GM19239 (cell line): ENCODE measurements at regions not wholly inside any gene's neighbourhood (a gene's known extent, or its start where the extent isn't known, plus 50 kb on each side); places are given as distances from the start of the nearest gene placed in this dataset.
"Not testable (repeated sequence)": the region's sequence is repeated elsewhere in the genome, so short reads cannot be mapped to it uniquely, and the experiment has no call there.

Experiments
- DNase-seq: peaks from one replicate; pipeline ENCODE4 v3.0.0; 2011; ENCODE audit warnings: low spot score; ENCODE audit not compliant: insufficient read length
- FAIRE-seq: peaks from 2 replicates; lab custom pipeline; 2011; peaks lifted over from hg19 to GRCh38; lab: Jason Lieb, UNC

- DNase-seq (no peak), FAIRE-seq (no peak)
Measured at GRCh38 chr1:208460823-208461222, 216.6 kb upstream of the PLXNA2 start.

GRCh38 chr1:208461680-208462079, 217.5 kb upstream of the PLXNA2 start:
- FAIRE-seq (no peak), DNase-seq (no peak)

GRCh38 chr1:208462761-208463160, 218.6 kb upstream of the PLXNA2 start:
- FAIRE-seq (no peak), DNase-seq (no peak)

DNA sequence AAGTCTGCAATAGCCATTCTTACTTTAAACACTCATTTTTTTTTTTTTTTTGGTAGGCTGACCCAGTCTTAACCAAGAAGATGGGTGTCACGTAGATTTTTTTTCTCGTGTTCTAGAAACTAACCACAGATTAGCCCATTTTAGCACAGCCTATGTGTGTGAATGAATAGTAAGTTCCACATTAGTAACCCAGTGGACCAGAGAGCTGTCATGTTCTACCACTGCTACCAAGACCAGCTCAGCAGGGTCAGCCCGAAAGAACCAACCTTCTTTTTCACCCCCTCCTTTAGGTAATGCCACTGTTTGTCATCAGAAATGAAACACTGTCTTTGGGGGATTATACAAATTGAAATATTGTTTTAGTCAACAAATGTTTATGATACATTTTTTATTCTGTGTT, 221.1 kb upstream of the PLXNA2 start:
- DNase-seq: no peak
- FAIRE-seq: no peak

- DNase-seq: no peak
- FAIRE-seq: no peak
Measured at GRCh38 chr1:208465786-208466590, 221.8 kb upstream of the PLXNA2 start.

GRCh38 chr1:208467151-208467780, 223.1 kb upstream of the PLXNA2 start:
- FAIRE-seq (no peak), DNase-seq (no peak)

DNA sequence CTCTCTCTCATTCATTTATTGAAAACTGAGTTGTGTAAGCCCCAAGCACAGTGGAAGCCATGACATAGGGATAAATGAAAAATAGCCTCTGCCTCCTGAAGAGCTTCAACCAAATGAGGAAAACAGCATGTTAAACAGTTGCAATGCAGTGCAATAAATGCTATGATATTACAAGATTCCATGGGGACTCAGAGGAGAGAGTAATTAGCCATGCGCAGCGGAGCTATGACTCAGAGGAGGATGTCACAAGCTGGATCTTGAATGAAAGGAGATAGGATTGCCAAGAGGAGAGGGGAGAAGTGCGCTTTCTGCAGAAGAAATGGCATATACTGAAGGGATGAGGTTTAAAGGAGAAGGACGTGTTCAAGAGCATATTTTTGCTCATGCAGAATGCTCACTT, 231.3 kb upstream of the PLXNA2 start:
- no peak for FAIRE-seq
- no peak for DNase-seq

DNA sequence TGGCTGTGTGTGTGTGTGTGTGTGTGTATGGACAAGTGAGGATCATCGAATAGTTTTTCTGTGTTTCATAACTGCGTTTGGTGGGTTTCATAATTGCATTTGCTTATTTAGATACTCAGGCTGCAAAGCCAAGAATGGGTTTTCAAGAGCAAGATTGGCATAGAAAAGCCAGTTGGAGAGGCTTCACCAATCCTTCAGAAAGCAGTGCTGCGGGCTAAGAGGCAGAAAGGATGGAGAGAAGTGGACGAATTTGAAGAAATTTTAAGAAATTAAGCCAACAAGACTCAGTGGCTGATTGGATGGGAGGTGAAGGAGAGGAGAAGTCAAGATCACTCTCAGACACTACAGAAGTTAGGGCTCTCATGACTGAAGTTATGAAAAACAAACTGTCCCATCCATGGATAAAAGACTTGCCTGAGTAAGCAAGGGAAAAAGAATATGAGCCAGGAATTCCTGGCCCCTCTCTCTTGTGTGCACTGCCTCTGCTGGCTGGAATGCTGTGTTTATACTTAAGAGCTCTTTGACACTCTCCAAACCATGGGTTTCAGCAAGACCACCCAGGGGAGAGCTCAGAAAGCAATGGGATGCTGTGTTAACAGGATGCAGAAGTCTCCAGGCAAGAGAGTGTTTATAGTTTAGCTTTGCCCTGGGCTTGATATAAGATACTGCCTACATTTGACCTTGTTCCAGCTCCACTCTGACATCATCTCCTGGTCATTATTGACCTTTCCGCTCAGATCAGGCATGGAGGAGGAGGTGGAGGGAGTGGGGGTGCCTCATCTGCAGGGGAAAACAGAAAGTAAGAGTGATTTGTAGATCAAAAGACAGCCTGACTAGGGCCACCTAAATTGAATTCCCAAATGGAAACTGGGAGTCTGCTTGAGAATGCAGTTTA, 232.0 kb upstream of the PLXNA2 start:
- FAIRE-seq (no peak), DNase-seq (no peak)

GRCh38 chr1:208476846-208477170, 232.6 kb upstream of the PLXNA2 start:
- no peak for DNase-seq
- no peak for FAIRE-seq

DNA sequence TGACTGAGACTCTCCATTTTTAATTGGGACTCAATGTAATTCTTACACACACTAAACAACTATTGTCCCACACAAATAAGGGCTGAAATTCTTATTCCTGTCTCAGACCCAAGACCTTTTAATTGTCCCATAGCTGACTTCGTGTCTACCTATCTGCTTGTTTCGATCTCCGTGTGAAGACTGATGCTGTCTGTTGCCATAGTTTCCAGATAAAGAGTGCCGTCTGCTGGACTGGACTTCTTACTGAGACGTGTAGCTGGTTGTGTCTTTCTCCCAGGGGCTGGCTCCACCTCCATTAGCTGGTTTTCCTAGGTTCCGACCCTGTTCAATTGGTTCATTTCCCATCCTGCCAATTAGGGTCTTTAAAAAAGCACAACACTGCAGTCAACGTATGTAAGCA, 235.3 kb upstream of the PLXNA2 start:
- FAIRE-seq: no peak

DNA sequence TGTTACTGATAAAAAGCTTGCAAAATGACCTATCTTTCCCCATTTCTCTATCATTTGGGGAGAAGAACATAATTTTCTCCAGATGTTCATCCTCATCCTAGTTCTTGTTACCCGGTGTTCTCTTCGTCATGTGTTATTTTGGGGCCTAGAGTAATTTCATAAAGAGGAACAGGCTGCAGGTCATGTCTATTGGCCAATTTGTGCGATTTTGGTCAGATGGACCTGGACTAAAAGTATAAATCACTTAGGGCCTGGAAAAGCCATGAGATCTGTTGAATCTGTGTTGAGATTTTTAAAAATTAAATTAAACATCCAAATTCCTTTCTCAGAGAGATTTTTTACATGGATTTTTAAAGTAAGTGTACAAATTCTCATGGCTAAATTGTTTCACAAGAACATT, 241.3 kb upstream of the PLXNA2 start:
- FAIRE-seq (no peak), DNase-seq (no peak)

More for the DNA sequence above, 235.3 kb upstream of the PLXNA2 start:
- DNase-seq: no peak

- DNase-seq: no peak
- no peak for FAIRE-seq
Measured at GRCh38 chr1:208486677-208487076, 242.5 kb upstream of the PLXNA2 start.

DNA sequence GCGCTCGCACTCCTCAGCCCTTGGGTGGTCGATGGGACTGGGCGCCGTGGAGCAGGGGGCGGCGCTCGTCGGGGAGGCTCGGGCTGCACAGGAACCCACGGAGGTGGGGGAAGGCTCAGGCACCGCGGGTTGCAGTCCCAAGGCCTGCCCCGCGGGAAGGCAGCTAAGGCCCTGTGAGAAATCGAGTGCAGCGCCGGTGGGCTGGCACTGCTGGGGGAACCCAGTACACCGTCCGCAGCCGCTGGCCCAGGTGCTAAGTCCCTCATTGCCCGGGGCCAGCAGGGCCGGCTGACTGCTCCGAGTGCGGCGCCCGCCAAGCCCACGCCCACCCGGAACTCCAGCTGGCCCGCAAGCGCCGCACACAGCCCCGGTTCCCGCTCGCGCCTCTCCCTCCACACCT, 244.2 kb upstream of the PLXNA2 start:
- DNase-seq: not testable (repeated sequence)

DNA sequence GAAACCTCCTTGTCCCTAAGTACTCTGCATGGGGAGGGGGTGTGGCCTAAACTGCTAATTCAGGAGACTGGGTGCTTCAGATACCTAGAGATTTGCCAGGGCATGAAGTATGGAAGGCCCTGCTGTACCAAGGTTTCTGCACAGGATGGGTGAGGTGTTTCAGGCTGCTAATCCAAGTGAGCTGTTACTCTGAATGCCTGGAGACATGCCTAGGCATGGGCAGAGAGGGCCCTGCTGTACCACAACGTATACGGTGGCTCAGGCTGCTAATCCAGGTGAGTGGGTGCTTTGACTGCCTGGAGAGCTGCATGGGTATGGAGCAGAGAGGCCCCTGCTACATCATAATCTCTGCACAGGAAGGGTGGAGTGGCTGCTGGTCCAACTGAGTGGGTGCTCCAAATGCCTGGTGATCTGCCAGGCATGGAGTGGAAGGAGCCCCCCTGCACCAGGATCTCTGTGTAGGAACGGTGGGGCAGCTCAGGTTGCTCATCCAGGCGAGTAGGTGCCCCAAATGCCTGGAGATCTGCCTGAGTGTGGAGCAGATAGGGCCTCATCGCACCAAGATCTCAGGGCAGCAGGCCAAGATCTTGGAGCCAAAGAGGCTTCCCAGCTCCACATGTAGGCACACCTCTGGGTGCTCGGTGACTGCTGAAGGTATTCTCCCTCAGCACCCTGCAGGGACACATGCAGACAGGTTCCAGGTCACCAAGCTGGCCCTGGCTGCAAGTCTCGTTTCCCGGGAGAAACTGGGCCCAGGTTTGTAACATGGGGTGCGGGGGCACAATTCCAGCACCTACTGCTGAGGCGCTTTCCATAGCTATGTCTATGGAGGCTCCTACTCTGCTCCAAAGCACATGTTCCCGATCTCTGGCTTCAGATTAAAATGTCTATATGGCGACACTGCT, 252.5 kb upstream of the PLXNA2 start:
- no peak for FAIRE-seq

More for the DNA sequence above, 244.2 kb upstream of the PLXNA2 start:
- FAIRE-seq: not testable (repeated sequence)

GRCh38 chr1:208497866-208498541, 253.8 kb upstream of the PLXNA2 start:
- FAIRE-seq: no peak
- no peak for DNase-seq

More for the DNA sequence above, 252.5 kb upstream of the PLXNA2 start:
- DNase-seq: no peak

GRCh38 chr1:208499026-208499425, 254.8 kb upstream of the PLXNA2 start:
- DNase-seq (no peak), FAIRE-seq (no peak)

GRCh38 chr1:208499601-208500000, 255.4 kb upstream of the PLXNA2 start:
- DNase-seq: no peak
- no peak for FAIRE-seq

DNA sequence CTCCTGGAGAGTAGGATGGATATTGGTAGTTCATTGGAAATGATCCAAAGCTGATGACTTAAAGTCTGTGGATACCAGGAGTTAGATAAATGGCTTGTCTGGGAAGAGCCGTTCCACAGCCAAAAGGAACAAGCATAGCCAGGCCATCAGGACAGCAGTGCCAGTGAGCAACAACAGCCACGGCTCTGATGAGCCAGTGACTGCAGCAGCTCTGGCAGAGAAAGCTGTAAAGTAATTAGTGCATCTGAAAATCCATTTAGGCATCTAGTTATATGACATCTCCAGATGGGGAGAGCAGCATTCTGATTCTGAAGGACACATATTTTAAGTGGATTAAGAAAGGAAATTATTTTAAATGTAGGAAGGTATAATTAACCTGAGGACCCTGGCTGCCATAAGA, 256.2 kb upstream of the PLXNA2 start:
- DNase-seq (no peak), FAIRE-seq (no peak)

DNA sequence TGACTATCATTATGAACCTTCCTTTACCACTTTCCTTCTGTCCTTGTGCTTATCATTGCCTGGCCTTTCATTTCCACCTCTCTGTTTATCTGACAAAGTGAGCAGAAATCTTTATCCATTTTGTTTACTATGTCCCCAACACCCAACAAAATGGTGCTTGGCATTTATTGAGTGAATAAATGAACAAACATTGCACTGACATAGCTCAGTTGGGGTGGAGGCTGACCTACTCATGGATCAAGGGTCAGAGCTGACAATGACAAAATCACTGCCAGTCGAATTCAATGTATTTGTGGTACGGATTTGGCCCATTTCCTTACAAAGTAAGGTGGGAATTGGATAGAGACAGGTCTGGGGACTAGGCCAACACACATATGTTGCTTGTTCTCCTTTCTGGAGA, 257.4 kb upstream of the PLXNA2 start:
- FAIRE-seq (no peak), DNase-seq (no peak)
